Suppressor macrophage treated with lipopolysaccharide for 4 hours (primary cell): ENCODE measurements at regions not wholly inside any gene's neighbourhood (a gene's known extent, or its start where the extent isn't known, plus 50 kb on each side); places are given as distances from the start of the nearest gene placed in this dataset.
"Not testable (repeated sequence)": the region's sequence is repeated elsewhere in the genome, so short reads cannot be mapped to it uniquely, and the experiment has no call there.

Experiments used
- DNase-seq: peaks from one replicate; pipeline ENCODE4 v3.0.0-alpha.2; 2020

DNA sequence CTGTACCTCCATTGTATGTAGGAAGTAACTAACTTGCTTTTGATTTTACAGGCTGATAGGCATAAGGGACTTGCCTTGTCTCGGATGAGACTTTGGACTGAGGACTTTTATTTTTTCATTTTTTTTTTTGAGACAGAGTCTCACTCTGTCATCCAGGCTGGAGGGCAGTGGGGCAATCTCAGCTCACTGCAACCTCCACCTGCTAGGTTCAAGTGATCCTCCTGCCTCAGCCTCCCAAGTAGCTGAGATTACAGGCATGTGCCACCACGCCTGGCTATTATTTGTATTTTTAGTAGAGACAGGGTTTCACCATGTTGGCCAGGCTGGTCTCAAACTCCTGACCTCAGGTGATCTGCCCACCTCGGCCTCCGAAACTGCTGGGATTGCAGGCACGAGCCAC lies 80.2 kb upstream of the SYN3 start:
- not testable (repeated sequence) for DNase-seq

GRCh38 chr22:33130473-33130872 lies 72.3 kb upstream of the SYN3 start:
- DNase-seq, result no peak

- no peak for DNase-seq
Observed at GRCh38 chr22:33129621-33130020, 71.4 kb upstream of the SYN3 start.

- no peak for DNase-seq
Observed at GRCh38 chr22:33126881-33127280, 68.7 kb upstream of the SYN3 start.

DNA sequence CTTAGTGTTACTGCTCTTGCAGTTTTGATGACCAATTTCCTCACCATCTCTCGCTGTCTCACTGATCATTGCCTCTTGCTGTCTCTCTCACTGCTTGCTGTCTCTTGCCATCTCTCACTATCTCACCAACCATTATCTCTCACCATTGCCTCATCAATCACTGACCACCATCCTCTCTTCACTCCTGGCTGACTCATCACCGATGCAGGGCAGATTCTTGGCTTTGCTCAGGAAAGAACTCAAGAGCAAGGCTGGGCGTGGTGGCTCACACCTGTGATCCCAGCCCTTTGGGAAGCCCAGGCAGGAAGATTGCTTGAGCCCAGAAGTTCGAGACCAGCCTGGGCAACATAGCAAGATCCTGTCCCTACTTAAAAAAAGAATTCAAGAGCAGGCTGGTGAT lies 66.3 kb upstream of the SYN3 start:
- no peak for DNase-seq

DNA sequence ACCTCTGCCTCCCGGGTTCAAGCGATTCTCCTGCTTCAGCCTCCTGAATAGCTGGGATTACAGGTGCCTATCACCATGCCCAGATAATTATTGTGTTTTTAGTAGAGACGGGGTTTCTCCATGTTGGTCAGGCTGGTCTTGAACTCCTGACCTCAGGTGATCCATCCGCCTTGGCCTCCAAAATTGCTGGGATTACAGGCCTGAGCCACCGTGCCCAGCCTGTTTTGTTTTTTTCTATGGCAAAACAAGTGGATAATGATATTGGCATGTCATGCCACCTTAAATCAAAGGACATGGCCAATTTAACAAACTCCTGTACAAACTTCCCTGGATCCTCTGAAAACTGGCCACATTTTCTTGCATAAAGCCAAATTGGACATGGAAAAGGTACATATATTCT lies 64.3 kb upstream of the SYN3 start:
- peak; percentile 2 for DNase-seq

DNA sequence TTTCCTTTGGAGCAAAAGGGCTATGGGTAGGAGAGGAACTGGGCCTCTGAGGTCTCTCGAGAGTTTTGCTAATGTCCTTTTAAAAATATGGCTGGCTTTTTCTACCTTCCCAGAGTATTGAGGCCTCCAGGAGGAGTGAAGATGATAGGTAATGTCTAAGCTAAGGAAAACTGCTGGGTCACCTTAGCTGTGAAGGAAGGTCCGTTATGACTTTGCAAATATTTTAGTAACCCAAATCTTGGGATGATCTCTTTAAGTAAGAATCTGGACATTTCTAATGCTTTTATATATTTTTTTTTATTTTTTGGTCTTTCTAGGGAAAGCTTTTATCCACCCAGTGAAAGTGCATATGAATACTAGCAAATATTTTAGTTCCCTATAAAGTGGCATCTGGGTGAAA lies 60.9 kb upstream of the SYN3 start:
- no peak for DNase-seq

DNA sequence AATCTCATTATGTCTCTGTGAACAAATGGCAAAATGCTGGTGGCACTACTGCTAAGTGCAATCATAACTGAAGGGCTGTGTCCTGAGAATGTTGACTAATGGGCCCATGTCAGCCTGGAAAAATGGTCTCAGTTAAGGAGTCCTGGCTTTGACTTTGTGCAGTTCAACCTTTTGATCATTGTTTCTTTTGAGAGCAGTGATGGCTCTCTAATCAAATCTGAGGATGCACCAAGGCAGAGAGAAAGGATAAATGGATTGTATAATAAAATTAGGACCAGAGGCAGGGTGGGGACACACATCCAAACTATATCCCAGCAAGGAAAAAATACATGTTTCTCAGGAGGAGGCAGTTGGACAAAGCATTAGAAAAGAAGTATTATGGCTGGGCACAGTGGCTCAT lies 59.6 kb upstream of the SYN3 start:
- no peak for DNase-seq

- DNase-seq, result no peak
Observed at GRCh38 chr22:33116841-33117547, 58.8 kb upstream of the SYN3 start.

GRCh38 chr22:33114565-33114964 lies 56.4 kb upstream of the SYN3 start:
- no peak for DNase-seq

GRCh38 chr22:33112580-33112979 lies 54.4 kb upstream of the SYN3 start:
- DNase-seq, result no peak

DNA sequence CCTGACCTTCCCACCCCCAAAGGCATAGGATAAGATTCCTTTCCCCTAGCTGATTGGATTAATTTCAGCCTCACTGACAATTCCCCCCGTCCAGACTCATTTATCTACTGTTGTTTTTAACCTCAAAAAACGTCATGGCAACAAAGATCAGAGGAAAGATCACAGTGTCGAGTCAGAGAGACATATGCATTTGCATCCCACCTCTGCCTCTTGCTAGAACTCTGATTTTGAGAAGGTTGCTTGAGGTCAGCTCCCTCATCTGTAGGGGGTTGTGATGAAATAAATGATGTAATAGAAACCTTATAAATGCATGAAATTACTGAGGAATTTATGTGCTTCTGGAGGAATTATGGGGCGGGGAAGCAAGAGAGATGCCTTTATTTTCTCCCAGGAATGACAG lies 53.3 kb upstream of the SYN3 start:
- DNase-seq, result no peak

- no peak for DNase-seq
Observed at GRCh38 chr22:33110562-33111163, 52.5 kb upstream of the SYN3 start.

DNA sequence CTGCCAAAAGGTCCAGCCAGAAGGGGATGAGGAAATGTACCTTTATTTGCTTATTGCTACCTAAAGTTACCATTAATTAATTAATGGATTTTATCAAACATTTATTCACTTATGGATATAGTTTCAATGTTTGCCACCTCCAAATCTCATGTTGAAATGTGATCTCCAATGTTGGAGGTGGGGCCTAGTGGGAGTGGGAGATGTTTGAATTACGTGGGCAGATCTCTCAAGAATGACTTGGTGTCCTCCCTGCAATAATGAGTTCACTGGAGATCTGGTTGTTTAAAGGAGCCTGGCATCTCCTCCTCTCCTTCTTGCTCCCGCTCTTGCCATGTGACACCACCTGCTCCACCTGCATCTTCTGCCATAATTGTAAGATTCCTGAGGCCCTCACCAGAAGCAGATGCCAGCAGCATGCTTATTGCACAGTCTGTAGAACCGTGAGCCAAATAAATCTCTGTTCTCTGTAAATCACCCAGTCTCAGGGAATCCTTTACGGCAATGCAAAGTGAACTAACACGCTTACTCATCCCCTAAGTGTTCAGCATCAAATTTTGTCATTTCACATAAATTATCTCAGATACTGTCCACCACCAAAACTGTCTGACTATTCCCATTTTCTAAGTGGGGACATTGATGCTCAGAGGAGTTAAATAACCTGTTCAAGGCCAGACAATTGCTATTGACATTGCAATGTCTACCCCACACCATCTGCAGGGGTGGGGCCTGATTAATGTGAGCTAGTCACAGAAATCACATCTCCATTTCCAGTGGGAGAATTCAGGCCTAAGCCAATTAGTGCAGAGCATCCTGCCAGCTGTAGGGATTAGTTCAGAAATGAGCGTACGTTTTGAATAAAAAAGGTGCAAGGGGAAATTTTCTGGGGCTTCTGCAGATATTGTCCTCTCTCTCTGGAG lies 51.6 kb upstream of the SYN3 start:
- no peak for DNase-seq

DNA sequence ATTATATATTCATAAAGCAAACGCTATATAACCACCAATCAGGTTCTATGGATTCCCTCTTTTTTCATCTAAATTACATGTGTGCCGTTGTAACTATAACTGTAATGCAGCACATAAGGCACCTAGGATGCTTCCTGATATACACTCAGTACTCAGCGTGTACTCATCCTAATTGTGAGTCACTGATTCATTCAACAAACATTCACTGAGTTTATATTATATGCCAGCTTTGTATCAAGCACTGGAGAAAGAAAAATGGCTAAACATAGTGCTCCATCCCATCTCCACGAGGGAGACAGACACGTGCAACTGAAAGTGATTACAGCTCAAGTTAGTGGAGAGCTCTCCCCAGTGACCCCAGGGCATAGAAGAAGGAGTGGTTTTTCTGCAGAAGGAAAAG lies 49.9 kb upstream of the SYN3 start:
- DNase-seq, result no peak
